Endothelial cell (in vitro differentiated cells): ENCODE measurements at regions not wholly inside any gene's neighbourhood (a gene's known extent, or its start where the extent isn't known, plus 50 kb on each side); places are given as distances from the start of the nearest gene placed in this dataset.

ENCODE experiments used
- DNase-seq: peaks from one replicate; pipeline ENCODE4 v3.0.0; 2021; ENCODE audit warnings: low spot score
- H3K27ac Mint-ChIP-seq: one replicate; pipeline ENCODE4 v1.8.0; 2021; ENCODE audit warnings: mixed read lengths, inconsistent platforms; ENCODE audit not compliant: unreplicated experiment
- H3K27me3 Mint-ChIP-seq: one replicate; pipeline ENCODE4 v1.8.0; 2021; ENCODE audit warnings: mild to moderate bottlenecking, moderate library complexity, mixed read lengths, inconsistent platforms; ENCODE audit not compliant: unreplicated experiment
- H3K36me3 Mint-ChIP-seq: one replicate; pipeline ENCODE4 v1.8.0; 2021; ENCODE audit warnings: mild to moderate bottlenecking, low read depth, mixed read lengths, inconsistent platforms; ENCODE audit not compliant: unreplicated experiment
- H3K4me1 Mint-ChIP-seq: one replicate; pipeline ENCODE4 v1.8.0; 2021; ENCODE audit warnings: mild to moderate bottlenecking, mixed read lengths, inconsistent platforms; ENCODE audit not compliant: unreplicated experiment
- H3K4me3 Mint-ChIP-seq: one replicate; pipeline ENCODE4 v1.8.0; 2021; ENCODE audit warnings: mild to moderate bottlenecking, mixed read lengths, inconsistent platforms; ENCODE audit not compliant: unreplicated experiment
- H3K9me3 Mint-ChIP-seq: one replicate; pipeline ENCODE4 v1.8.0; 2021; ENCODE audit warnings: mixed read lengths, inconsistent platforms; ENCODE audit not compliant: unreplicated experiment
- TF ChIP-seq, protein P1 (sequence below): fragments of 200-600 bp; sonication (generic); IDR thresholded peaks from one replicate; pipeline ENCODE4 v1.5.0; 2021; ENCODE audit warnings: antibody characterized with exemption; ENCODE audit not compliant: unreplicated experiment

GRCh38 chr6:91305755-91306154 lies 718.9 kb upstream of the MAP3K7 start:
- H3K36me3 Mint-ChIP-seq = no peaks in the 10 kb centered on the region

DNA sequence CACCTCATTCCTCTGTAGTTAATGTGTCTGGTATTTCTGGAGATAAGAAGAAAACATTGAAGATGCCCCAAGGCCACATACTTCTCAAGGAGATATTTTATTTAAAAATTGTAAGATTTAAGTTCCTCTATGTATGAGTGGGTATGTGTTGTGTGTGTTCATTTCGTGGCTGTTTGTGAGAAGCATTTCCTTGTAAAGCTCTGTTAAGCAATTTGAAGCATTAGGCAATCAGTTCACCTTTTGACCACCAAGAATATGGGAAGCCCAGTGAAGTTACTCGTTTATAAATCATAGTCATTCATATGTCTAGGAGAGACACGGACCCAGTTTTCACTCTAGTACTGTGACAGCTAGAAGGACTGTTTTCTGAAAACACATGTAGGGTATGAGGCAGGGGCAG lies 717.6 kb upstream of the MAP3K7 start:
- no peaks in the 10 kb centered on the region for H3K4me1 Mint-ChIP-seq
- no peaks in the 10 kb centered on the region for H3K9me3 Mint-ChIP-seq
- no peaks in the 10 kb centered on the region for H3K36me3 Mint-ChIP-seq
- no peak overlapping the region for H3K27ac Mint-ChIP-seq
- TF ChIP-seq, protein P1, sequence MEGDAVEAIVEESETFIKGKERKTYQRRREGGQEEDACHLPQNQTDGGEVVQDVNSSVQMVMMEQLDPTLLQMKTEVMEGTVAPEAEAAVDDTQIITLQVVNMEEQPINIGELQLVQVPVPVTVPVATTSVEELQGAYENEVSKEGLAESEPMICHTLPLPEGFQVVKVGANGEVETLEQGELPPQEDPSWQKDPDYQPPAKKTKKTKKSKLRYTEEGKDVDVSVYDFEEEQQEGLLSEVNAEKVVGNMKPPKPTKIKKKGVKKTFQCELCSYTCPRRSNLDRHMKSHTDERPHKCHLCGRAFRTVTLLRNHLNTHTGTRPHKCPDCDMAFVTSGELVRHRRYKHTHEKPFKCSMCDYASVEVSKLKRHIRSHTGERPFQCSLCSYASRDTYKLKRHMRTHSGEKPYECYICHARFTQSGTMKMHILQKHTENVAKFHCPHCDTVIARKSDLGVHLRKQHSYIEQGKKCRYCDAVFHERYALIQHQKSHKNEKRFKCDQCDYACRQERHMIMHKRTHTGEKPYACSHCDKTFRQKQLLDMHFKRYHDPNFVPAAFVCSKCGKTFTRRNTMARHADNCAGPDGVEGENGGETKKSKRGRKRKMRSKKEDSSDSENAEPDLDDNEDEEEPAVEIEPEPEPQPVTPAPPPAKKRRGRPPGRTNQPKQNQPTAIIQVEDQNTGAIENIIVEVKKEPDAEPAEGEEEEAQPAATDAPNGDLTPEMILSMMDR = no peak
- no peak for DNase-seq
- H3K4me3 Mint-ChIP-seq = no peak overlapping the region
- H3K27me3 Mint-ChIP-seq = peaks cover 3% of the 10 kb centered on the region

More at GRCh38 chr6:91305755-91306154, 718.9 kb upstream of the MAP3K7 start:
- DNase-seq = no peak
- TF ChIP-seq, protein P1 = no peak
- Mint-ChIP-seq H3K27ac (no peak overlapping the region), H3K4me3 (no peak overlapping the region), H3K27me3 (peaks cover 3% of the 10 kb centered on the region), H3K4me1 (no peaks in the 10 kb centered on the region), H3K9me3 (no peaks in the 10 kb centered on the region)

- H3K9me3 Mint-ChIP-seq = no peaks in the 10 kb centered on the region
- H3K4me1 Mint-ChIP-seq = no peaks in the 10 kb centered on the region
- H3K36me3 Mint-ChIP-seq = no peaks in the 10 kb centered on the region
- no peak for DNase-seq
- peaks cover 7% of the 10 kb centered on the region for H3K27me3 Mint-ChIP-seq
- TF ChIP-seq, protein P1 = no peak
- H3K27ac Mint-ChIP-seq = no peak overlapping the region
- no peak overlapping the region for H3K4me3 Mint-ChIP-seq
Measured at GRCh38 chr6:91303326-91303725, 716.5 kb upstream of the MAP3K7 start.

DNA sequence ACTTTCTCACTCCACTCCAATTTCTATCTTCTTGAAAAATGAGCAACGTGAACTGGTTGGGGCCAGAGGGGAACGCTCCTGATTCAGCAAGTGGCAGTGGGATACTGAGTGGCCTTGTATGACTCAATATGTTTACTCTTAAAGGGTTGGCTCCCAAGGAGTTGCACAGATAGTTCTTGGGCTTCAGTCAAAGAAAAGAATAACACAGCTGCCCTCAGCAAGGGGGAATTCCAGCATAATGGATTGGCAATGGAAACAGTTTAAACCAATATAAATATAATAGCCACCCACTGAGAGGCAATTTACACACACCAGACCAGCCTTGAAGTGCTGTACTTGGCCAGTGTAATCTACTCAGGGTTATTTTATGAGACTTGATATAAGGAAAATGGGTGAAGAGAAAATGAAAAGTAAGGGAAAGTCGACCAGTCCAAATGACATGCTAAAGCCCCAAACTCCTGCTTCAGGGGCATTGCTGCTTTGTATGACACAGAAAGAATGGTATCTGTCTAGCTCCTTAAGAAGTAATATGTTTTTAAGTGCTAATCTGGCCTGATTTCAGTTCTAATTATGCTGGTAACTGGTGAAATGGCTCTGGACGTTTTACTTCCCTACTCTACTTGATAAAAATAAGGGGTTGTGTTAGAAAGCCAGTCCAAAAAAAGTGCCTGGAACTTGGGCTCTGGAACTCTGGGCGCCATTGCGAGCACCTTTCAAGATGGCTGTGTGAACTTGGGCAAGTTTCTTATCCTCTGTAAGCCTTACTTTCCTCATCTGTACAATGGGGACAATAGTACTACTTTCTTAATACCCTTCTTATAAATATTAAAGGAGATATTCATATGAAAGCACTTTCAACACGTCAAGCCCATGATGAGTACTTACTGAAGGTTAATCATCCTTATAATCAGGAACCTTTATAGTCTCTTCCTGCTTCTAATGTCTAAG lies 712.9 kb upstream of the MAP3K7 start:
- no peak for DNase-seq
- Mint-ChIP-seq H3K4me3 (no peak overlapping the region), H3K9me3 (no peaks in the 10 kb centered on the region), H3K36me3 (no peaks in the 10 kb centered on the region), H3K27ac (no peak overlapping the region), H3K27me3 (peaks cover 10% of the 10 kb centered on the region), H3K4me1 (no peaks in the 10 kb centered on the region)
- TF ChIP-seq, protein P1 = no peak

GRCh38 chr6:91298543-91299145 lies 711.8 kb upstream of the MAP3K7 start:
- peaks cover 12% of the 10 kb centered on the region for H3K27me3 Mint-ChIP-seq
- H3K4me3 Mint-ChIP-seq = no peak overlapping the region
- H3K36me3 Mint-ChIP-seq = no peaks in the 10 kb centered on the region
- no peak overlapping the region for H3K27ac Mint-ChIP-seq
- H3K4me1 Mint-ChIP-seq = no peaks in the 10 kb centered on the region
- TF ChIP-seq, protein P1 = no peak
- no peak for DNase-seq
- no peaks in the 10 kb centered on the region for H3K9me3 Mint-ChIP-seq
